CD14-positive monocyte (primary cell): ENCODE measurements at regions not wholly inside any gene's neighbourhood (a gene's known extent, or its start where the extent isn't known, plus 50 kb on each side); places are given as distances from the start of the nearest gene placed in this dataset.

Source experiments
- DNase-seq, 3 donors: peaks; one replicate each; pipeline ENCODE4 v3.0.0-alpha.2; 2011 to 2022
- H2AFZ ChIP-seq: 2 replicates; pipeline ENCODE4 v1.6.0; 2012; ENCODE audit warnings: mild to moderate bottlenecking, low read depth, low read length, inconsistent platforms; ENCODE audit not compliant: insufficient read depth, poor library complexity, severe bottlenecking
- H3K27ac ChIP-seq, 2 donors: 1 replicate in 1 of 2; 2 replicates in 1 of 2; pipeline ENCODE4 v1.5.1; 2012 to 2013; ENCODE audit warnings: low read length in 2 of 2, control low read depth in 1 of 2, inconsistent platforms in 1 of 2, low read depth in 1 of 2, mild to moderate bottlenecking in 1 of 2
- H3K27me3 ChIP-seq, 2 donors: one replicate each; pipeline versions ENCODE4 v1.6.0 to v1.6.1; 2011 to 2013; ENCODE audit warnings: low read length in 2 of 2; ENCODE audit not compliant: control insufficient read depth in 2 of 2, insufficient read depth in 2 of 2
- H3K36me3 ChIP-seq, 2 donors: replicated peaks in 1 of 2; 1 replicate in 1 of 2; 2 replicates in 1 of 2; pipeline versions ENCODE4 v1.5.1 to v1.6.1; 2012 to 2013; ENCODE audit warnings: low read length in 2 of 2, control low read depth in 1 of 2, inconsistent platforms in 1 of 2, mild to moderate bottlenecking in 1 of 2; ENCODE audit not compliant: insufficient read depth in 2 of 2, control insufficient read depth in 1 of 2
- H3K4me1 ChIP-seq, 2 donors: 1 replicate in 1 of 2; 2 replicates in 1 of 2; pipeline versions ENCODE4 v1.5.1 to v1.6.1; 2012 to 2013; ENCODE audit warnings: low read length in 2 of 2, control low read depth in 1 of 2, inconsistent platforms in 1 of 2, mild to moderate bottlenecking in 1 of 2, moderate library complexity in 1 of 2; ENCODE audit not compliant: insufficient read depth in 2 of 2, control insufficient read depth in 1 of 2
- H3K4me2 ChIP-seq: replicated peaks from 2 replicates; pipeline ENCODE3; 2012; ENCODE audit warnings: low read length, moderate library complexity, mild to moderate bottlenecking; ENCODE audit not compliant: poor library complexity, severe bottlenecking; ENCODE audit errors: extremely low read depth
- H3K4me3 ChIP-seq, 3 experiments: fragments of 200-600 bp in 1 of 3; sonication (generic) in 1 of 3; replicated peaks in 1 of 3; 1 replicate in 2 of 3; 2 replicates in 1 of 3; pipeline ENCODE4 v1.5.1; 2011 to 2013; ENCODE audit warnings: low read length in 3 of 3, mild to moderate bottlenecking in 3 of 3, control low read depth in 2 of 3, low read depth in 2 of 3, inconsistent platforms in 1 of 3, moderate library complexity in 1 of 3
- H3K79me2 ChIP-seq: 2 replicates; pipeline ENCODE4 v1.6.0; 2012; ENCODE audit warnings: mild to moderate bottlenecking, control low read depth, inconsistent platforms, low read length, moderate library complexity; ENCODE audit not compliant: insufficient read depth
- H3K9ac ChIP-seq: 2 replicates; pipeline ENCODE4 v1.6.0; 2017; ENCODE audit warnings: low read length, mild to moderate bottlenecking; ENCODE audit not compliant: insufficient read depth, poor library complexity, severe bottlenecking
- H3K9me3 ChIP-seq, 2 donors: replicated peaks in 1 of 2; 1 replicate in 1 of 2; 2 replicates in 1 of 2; pipeline versions ENCODE4 v1.5.1 to v1.6.1; 2012 to 2013; ENCODE audit warnings: low read length in 2 of 2, control low read depth in 1 of 2; ENCODE audit not compliant: control insufficient read depth in 1 of 2, insufficient read depth in 1 of 2
- H4K20me1 ChIP-seq: 2 replicates; pipeline ENCODE4 v1.6.0; 2012; ENCODE audit warnings: mild to moderate bottlenecking, low read length, control low read depth, moderate library complexity; ENCODE audit not compliant: insufficient read depth
- H3K27ac Mint-ChIP-seq, 7 donors: one replicate each; pipeline ENCODE4 v1.8.0; 2020; ENCODE audit warnings: mild to moderate bottlenecking in 7 of 7, mixed read lengths in 7 of 7, moderate library complexity in 6 of 7, inconsistent platforms in 2 of 7
- H3K27me3 Mint-ChIP-seq, 3 donors: one replicate each; pipeline ENCODE4 v1.8.0; 2021 to 2022; ENCODE audit warnings: low read depth in 3 of 3, mild to moderate bottlenecking in 3 of 3, mixed read lengths in 3 of 3, moderate library complexity in 3 of 3, inconsistent platforms in 1 of 3
- H3K36me3 Mint-ChIP-seq, 2 donors: one replicate each; pipeline ENCODE4 v1.8.0; 2020; ENCODE audit warnings: mixed read lengths in 2 of 2, inconsistent platforms in 1 of 2, mild to moderate bottlenecking in 1 of 2
- H3K4me1 Mint-ChIP-seq: one replicate; pipeline ENCODE4 v1.8.0; 2020; ENCODE audit warnings: mild to moderate bottlenecking, mixed read lengths
- H3K4me3 Mint-ChIP-seq, 2 donors: one replicate each; pipeline ENCODE4 v1.8.0; 2020; ENCODE audit warnings: mild to moderate bottlenecking in 2 of 2, mixed read lengths in 2 of 2, moderate library complexity in 1 of 2
- H3K9me3 Mint-ChIP-seq, 7 donors: one replicate each; pipeline ENCODE4 v1.8.0; 2020 to 2022; ENCODE audit warnings: mixed read lengths in 7 of 7, mild to moderate bottlenecking in 6 of 7, moderate library complexity in 6 of 7, inconsistent platforms in 2 of 7
- CTCF ChIP-seq: fragments of 200-600 bp; IDR thresholded peaks from one replicate; pipeline ENCODE4 v1.8.0; 2022; ENCODE audit warnings: antibody characterized with exemption, mild to moderate bottlenecking
- WGBS: methylation state at CpG from one replicate; pipeline ENCODE4 v1.1.5; 2013; ENCODE audit warnings: missing lambda C conversion rate; ENCODE audit not compliant: insufficient coverage; 5-methylcytosine and 5-hydroxymethylcytosine counted together
- intact Hi-C, 2 donors: fragments of 100-400 bp; cut with micrococcal nuclease; formaldehyde crosslinking; loops; one replicate each; pipeline versions ENCODE4 v1.15.0 to v1.15.1; 2023

- no peaks in the 10 kb centered on the region for H3K36me3 Mint-ChIP-seq
- H3K9ac ChIP-seq: no peak overlapping the region
- H3K36me3 ChIP-seq: no peaks in the 10 kb centered on the region
- H3K79me2 ChIP-seq: no peaks in the 10 kb centered on the region
- WGBS: 100% methylated on average over 1 of the region's 6 CpGs
- no peak for TF ChIP-seq CTCF
- H3K4me1 Mint-ChIP-seq: no peaks in the 10 kb centered on the region
- intact Hi-C loops: no loop called here
- H3K9me3 Mint-ChIP-seq: peaks cover 0 to 6% (median 3%) of the 10 kb centered on the region in 7 donors
- H3K27ac Mint-ChIP-seq: no peak overlapping the region
- H3K4me2 ChIP-seq: no peak overlapping the region
- peaks cover 7 to 12% (median 8%) of the 10 kb centered on the region in 3 donors for H3K27me3 Mint-ChIP-seq
- H4K20me1 ChIP-seq: no peaks in the 10 kb centered on the region
- no peaks in the 10 kb centered on the region for H3K27me3 ChIP-seq
- no peak overlapping the region for H2AFZ ChIP-seq
- no peak overlapping the region for H3K4me3 ChIP-seq
- H3K27ac ChIP-seq: no peak overlapping the region
- no peaks in the 10 kb centered on the region for H3K9me3 ChIP-seq
- no peak for DNase-seq
- no peaks in the 10 kb centered on the region for H3K4me1 ChIP-seq
- no peak overlapping the region for H3K4me3 Mint-ChIP-seq
Observed at GRCh38 chr1:226498640-226499008, 49.9 kb upstream of the STUM start.
